ENCODE measurements at regions not wholly inside any gene's neighbourhood (a gene's known extent, or its start where the extent isn't known, plus 50 kb on each side); places are given as distances from the start of the nearest gene placed in this dataset.

DNA sequence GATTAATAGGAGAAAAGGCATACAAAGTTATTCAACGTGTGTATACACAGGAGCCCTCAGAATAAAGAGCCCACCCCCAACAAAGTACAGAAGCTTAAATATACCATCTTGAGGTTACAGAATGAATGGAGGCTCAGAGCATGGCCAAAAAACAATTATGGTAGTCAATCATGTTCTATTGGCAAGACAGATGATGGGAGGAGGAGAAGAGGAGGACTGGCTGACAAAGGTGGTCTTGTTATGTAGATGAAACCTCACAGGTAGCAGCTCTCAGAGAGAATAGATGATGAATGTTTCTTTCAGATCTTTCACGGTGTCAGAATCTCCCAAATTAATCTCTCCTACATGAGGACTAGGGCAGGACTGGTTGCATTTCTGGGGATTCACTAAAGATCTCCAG is 66.0 kb downstream of the ARL4C start:
- TF ChIP-seq, protein P1, sequence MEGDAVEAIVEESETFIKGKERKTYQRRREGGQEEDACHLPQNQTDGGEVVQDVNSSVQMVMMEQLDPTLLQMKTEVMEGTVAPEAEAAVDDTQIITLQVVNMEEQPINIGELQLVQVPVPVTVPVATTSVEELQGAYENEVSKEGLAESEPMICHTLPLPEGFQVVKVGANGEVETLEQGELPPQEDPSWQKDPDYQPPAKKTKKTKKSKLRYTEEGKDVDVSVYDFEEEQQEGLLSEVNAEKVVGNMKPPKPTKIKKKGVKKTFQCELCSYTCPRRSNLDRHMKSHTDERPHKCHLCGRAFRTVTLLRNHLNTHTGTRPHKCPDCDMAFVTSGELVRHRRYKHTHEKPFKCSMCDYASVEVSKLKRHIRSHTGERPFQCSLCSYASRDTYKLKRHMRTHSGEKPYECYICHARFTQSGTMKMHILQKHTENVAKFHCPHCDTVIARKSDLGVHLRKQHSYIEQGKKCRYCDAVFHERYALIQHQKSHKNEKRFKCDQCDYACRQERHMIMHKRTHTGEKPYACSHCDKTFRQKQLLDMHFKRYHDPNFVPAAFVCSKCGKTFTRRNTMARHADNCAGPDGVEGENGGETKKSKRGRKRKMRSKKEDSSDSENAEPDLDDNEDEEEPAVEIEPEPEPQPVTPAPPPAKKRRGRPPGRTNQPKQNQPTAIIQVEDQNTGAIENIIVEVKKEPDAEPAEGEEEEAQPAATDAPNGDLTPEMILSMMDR (IDR thresholded peaks at IDR 0.05): no peak
- TF ChIP-seq POLR2A (IDR thresholded peaks at IDR 0.05): no peak
- Histone ChIP-seq H3K36me3 (no peaks in the 10 kb centered on the region), H3K9me3 (no peaks in the 10 kb centered on the region), H3K27ac (no peak overlapping the region), H3K4me3 (no peak overlapping the region), H3K27me3 (no peaks in the 10 kb centered on the region), H3K4me1 (peaks cover 3 to 17% (median 7%) of the 10 kb centered on the region in 3 donors)
- intact Hi-C loops (cut with DNase I): no loop called here
- WGBS, 2 donors: 73 to 76% methylated on average over 2 of the region's 2 CpGs
- DNase-seq: no peak

DNA sequence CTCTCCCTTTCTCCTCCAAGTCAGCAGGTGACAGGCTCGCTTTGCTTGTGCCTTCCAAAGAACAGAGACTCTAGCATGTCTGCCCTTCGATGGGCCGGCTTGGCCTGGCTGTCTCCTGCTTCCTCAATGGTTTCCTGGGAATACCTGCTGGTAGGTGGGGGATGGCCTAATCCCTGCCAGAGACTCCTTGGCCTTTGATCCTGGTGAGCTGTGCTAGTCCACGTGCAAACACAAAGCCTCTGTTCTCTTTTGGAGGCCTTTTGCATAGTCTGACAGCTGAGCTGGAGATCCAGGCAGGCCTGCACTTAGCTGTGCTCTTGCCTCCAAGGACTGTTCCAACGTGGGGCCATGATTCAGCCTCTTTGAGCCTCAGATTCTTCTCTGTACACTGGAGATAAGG is 67.6 kb downstream of the ARL4C start:
- Histone ChIP-seq H3K27ac (no peak overlapping the region), H3K27me3 (no peaks in the 10 kb centered on the region)
- intact Hi-C loops (cut with DNase I): no loop called here

DNA sequence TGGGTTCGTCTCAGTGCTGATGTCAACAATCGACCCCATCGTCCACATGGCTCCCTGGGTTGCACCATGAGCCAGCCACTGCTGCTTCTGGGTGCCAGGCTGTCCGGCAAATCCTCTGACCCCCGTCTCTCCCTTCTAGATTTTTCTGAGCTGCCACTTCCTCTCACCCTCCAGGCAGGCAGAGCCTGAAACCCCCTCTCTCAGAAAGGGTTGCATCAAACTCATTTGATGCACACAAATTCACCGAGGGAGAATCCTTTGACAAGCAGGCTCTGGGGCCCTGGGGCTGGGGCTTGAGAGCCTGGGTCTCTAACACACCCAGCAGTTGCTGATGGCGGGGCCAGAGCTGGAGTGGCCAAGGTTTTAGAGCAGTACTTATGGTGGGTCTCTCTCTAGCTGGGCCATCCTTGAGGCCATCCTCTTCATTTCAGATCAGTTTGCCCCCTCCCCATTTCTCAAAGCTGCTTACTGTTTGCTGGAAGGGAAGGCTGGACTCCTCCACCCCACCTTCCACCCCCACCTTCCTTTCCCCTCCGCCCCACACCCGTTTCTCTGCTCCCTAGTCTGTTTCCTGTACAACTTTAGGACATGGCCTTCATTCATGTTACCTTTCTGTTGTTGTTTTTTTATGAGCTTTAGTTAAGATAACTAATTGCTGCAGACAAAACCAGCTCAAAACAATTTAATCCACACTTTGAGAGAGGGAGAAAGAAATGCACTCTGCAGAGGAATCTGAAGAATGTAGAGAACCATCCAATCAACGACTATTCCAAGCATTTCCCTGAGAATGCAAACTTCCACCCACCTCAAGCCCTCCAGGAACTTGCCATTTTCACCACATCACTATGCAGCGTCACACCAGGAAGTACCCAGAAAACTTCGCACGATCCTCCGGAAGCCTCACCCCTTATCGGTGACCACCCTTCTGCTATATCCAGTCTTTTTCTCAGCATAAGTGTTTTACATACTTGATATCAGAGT is 69.5 kb downstream of the ARL4C start:
- WGBS, 2 donors: 65 to 68% methylated on average over 14 to 15 of the region's 15 CpGs
- Histone ChIP-seq H3K4me3 (no peak overlapping the region), H3K9me3 (no peaks in the 10 kb centered on the region), H3K36me3 (no peaks in the 10 kb centered on the region), H3K27ac (peak overlapping the region in 3 of 4 donors; percentile 37 to 78 (median 52)), H3K27me3 (no peaks in the 10 kb centered on the region), H3K4me1 (peaks cover 13 to 52% (median 29%) of the 10 kb centered on the region in 3 donors)
- no peak for DNase-seq
- intact Hi-C loops (cut with DNase I): no loop called here
- TF ChIP-seq, protein P1 (IDR thresholded peaks at IDR 0.05): no peak
- no peak for TF ChIP-seq POLR2A (IDR thresholded peaks at IDR 0.05)

More for the DNA sequence above, 67.6 kb downstream of the ARL4C start:
- Histone ChIP-seq H3K4me3 (no peak overlapping the region), H3K9me3 (no peaks in the 10 kb centered on the region), H3K36me3 (no peaks in the 10 kb centered on the region), H3K4me1 (peaks cover 7 to 33% (median 13%) of the 10 kb centered on the region in 3 donors)
- no peak for DNase-seq
- TF ChIP-seq, protein P1 (IDR thresholded peaks at IDR 0.05): no peak
- TF ChIP-seq POLR2A (IDR thresholded peaks at IDR 0.05): no peak
- WGBS, 2 donors: 38 to 44% methylated on average over 1 to 2 of the region's 5 CpGs

DNA sequence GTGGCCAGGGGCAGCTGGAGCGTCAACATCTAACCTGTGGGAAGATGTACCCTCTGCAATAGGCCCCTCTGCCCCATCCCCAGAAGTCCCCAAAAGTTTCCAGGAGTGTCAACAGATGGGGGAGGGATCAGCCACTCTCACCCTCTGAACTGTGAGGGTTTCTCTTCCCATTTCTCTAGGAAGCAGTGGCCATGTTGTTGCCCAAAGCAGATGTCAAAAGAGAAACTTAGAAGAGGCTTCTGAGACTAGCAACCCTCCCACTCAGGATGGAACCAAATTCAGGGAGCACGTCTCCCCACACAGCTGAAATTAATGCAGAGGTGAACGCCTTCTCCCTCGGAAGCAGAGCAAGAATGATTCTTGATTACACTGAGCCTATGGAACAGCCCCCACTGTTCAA is 70.3 kb downstream of the ARL4C start:
- Histone ChIP-seq H3K4me1 (peaks cover 19 to 59% (median 29%) of the 10 kb centered on the region in 3 donors), H3K27me3 (no peaks in the 10 kb centered on the region), H3K36me3 (no peaks in the 10 kb centered on the region), H3K9me3 (no peaks in the 10 kb centered on the region), H3K27ac (peak overlapping the region; percentile 37 to 78 (median 44)), H3K4me3 (no peak overlapping the region)
- intact Hi-C loops (cut with DNase I): no loop called here
- no peak for TF ChIP-seq POLR2A (IDR thresholded peaks at IDR 0.05)
- TF ChIP-seq, protein P1 (IDR thresholded peaks at IDR 0.05): no peak
- WGBS, 2 donors: 85% methylated on average over 3 of the region's 4 CpGs; no CpG with 5 or more reads in 1 of the 2 donors
- no peak for DNase-seq
